A673 (cell line): ENCODE measurements at regions not wholly inside any gene's neighbourhood (a gene's known extent, or its start where the extent isn't known, plus 50 kb on each side); places are given as distances from the start of the nearest gene placed in this dataset.

Source experiments
- CTCF ChIP-seq: fragments of 300-800, 200-600 bp; sonication (generic); conservative IDR thresholded peaks from 2 replicates; pipeline ENCODE4 v1.5.1; 2017; ENCODE audit warnings: low read depth, mild to moderate bottlenecking, antibody characterized with exemption, low read length, moderate library complexity, mixed read lengths
- EZH2 ChIP-seq: fragments of 200-600 bp; sonication (generic); IDR thresholded peaks from 2 replicates; pipeline ENCODE4 v1.6.1; 2017; ENCODE audit warnings: borderline replicate concordance, low read depth, mild to moderate bottlenecking, mixed read lengths, antibody characterized with exemption, low read length; ENCODE audit not compliant: poor library complexity, severe bottlenecking

GRCh38 chr11:115981814-115982471, 477.7 kb upstream of the CADM1 start:
- TF ChIP-seq CTCF (no peak), EZH2 (no peak)
